K562 (cell line): ENCODE measurements at regions not wholly inside any gene's neighbourhood (a gene's known extent, or its start where the extent isn't known, plus 50 kb on each side); places are given as distances from the start of the nearest gene placed in this dataset.

Source experiments
- ATAC-seq: fragments of 200-7000 bp; cut with Tn5 transposase; 3 replicates; pipeline ENCODE4 v1.9.1; 2020; ENCODE audit warnings: moderate library complexity
- BruUV-seq: library from RNA; stranded (reverse); fragments of 400-500 nt; replicated peaks from 2 replicates; lab custom pipeline; 2021; lab: Mats Ljungman, UMichigan
- CTCF ChIA-PET: fragments of 300-600 bp; formaldehyde crosslinking; extraction: SDS; loops from one replicate; lab custom pipeline; 2021; ENCODE audit warnings: low intra/inter-chr PET ratio; lab: Yijun Ruan, JAX
- POLR2A ChIA-PET: fragments of 300-600, 350-650 bp; sonication (Branson Sonifier 250); formaldehyde crosslinking; extraction: SDS; loops from one replicate; lab custom pipeline; 2021; ENCODE audit warnings: antibody characterized with exemption, inconsistent platforms; lab: Yijun Ruan, JAX
- DNase-seq, 4 experiments: peaks; one replicate each; pipeline versions ENCODE4 v3.0.0 to v3.0.0-alpha.2; 2011 to 2018; ENCODE audit warnings: low spot score in 3 of 4, mixed read lengths in 3 of 4; ENCODE audit errors: extremely low read depth in 1 of 4
- FAIRE-seq: peaks from 2 replicates; lab custom pipeline; 2011; peaks lifted over from hg19 to GRCh38; lab: Jason Lieb, UNC
- H2AFZ ChIP-seq: 2 replicates; pipeline ENCODE4 v1.6.0; 2011; ENCODE audit warnings: low read depth, low read length, control low read depth, inconsistent platforms
- H3K27ac ChIP-seq: fragments of 200-600 bp; 3 replicates; pipeline ENCODE4 v1.8.0; 2011; ENCODE audit warnings: low read depth, mild to moderate bottlenecking, control low read depth, inconsistent platforms, low read length, moderate library complexity, mixed read lengths; ENCODE audit errors: extremely low read depth
- H3K27me3 ChIP-seq, 2 experiments: fragments of 300-600 bp in 1 of 2; 2 replicates in 1 of 2; 3 replicates in 1 of 2; pipeline versions ENCODE4 v1.6.0 to v1.8.0; 2011; ENCODE audit warnings: inconsistent platforms in 2 of 2, low read length in 2 of 2, mild to moderate bottlenecking in 1 of 2, mixed read lengths in 1 of 2, moderate library complexity in 1 of 2; ENCODE audit not compliant: control insufficient read depth in 2 of 2, insufficient read depth in 2 of 2
- H3K36me3 ChIP-seq: fragments of 300-600 bp; 3 replicates; pipeline ENCODE4 v1.8.0; 2011; ENCODE audit warnings: mild to moderate bottlenecking, low read length, inconsistent platforms; ENCODE audit not compliant: control insufficient read depth, insufficient read depth
- H3K4me1 ChIP-seq, 2 experiments: fragments of 200-600 bp in 1 of 2; replicated peaks in 1 of 2; 2 replicates in 1 of 2; 3 replicates in 1 of 2; pipeline versions ENCODE4 v1.5.1 to v1.8.0; 2011; ENCODE audit warnings: inconsistent platforms in 2 of 2, low read length in 2 of 2, mild to moderate bottlenecking in 1 of 2, mixed read lengths in 1 of 2, moderate library complexity in 1 of 2; ENCODE audit not compliant: control insufficient read depth in 2 of 2, insufficient read depth in 2 of 2
- H3K4me2 ChIP-seq: 2 replicates; pipeline ENCODE4 v1.6.1; 2011; ENCODE audit warnings: low read length, control low read depth, inconsistent platforms, mixed read lengths; ENCODE audit not compliant: insufficient read depth
- H3K4me3 ChIP-seq: fragments of 200-600 bp; sonication (generic), shearing (Covaris generic); 2 replicates; pipeline ENCODE4 v1.5.1; 2016; ENCODE audit warnings: control low read depth, inconsistent platforms
- H3K79me2 ChIP-seq: fragments of 200-600 bp; 3 replicates; pipeline ENCODE4 v1.8.0; 2011; ENCODE audit warnings: low read length, inconsistent platforms; ENCODE audit not compliant: control insufficient read depth, insufficient read depth
- H3K9ac ChIP-seq, 2 experiments: 2 replicates each; pipeline versions ENCODE4 v1.6.0 to v1.6.1; 2011; ENCODE audit warnings: low read depth in 2 of 2, low read length in 2 of 2, control low read depth in 1 of 2, inconsistent platforms in 1 of 2, mild to moderate bottlenecking in 1 of 2, mixed read lengths in 1 of 2; ENCODE audit not compliant: insufficient read depth in 1 of 2
- H3K9me1 ChIP-seq: one replicate; pipeline ENCODE4 v1.6.0; 2011; ENCODE audit warnings: inconsistent platforms, mild to moderate bottlenecking, low read length, moderate library complexity; ENCODE audit not compliant: control insufficient read depth, insufficient read depth
- H3K9me3 ChIP-seq: replicated peaks from 2 replicates; pipeline ENCODE4 v1.5.1; 2011; ENCODE audit warnings: low read depth, low read length, inconsistent platforms; ENCODE audit not compliant: control insufficient read depth, insufficient read depth
- H4K20me1 ChIP-seq: replicated peaks from 2 replicates; pipeline ENCODE4 v1.6.1; 2011; ENCODE audit warnings: low read length, inconsistent platforms, mixed read lengths; ENCODE audit not compliant: control insufficient read depth, insufficient read depth
- ADNP ChIP-seq: fragments of 200-800 bp; sonication (Bioruptor generic); IDR thresholded peaks from 2 replicates; pipeline ENCODE4 v1.6.1; 2016; ENCODE audit warnings: missing genetic modification characterization, missing compliant biosample characterization
- BCL6 ChIP-seq: fragments of 250-450 bp; sonication (Bioruptor Pico); IDR thresholded peaks from 2 replicates; pipeline ENCODE4 v1.4.0; 2020
- ELF1 ChIP-seq: fragments of 200-800 bp; sonication (Bioruptor generic); IDR thresholded peaks from 2 replicates; pipeline ENCODE4 v1.6.1; 2016; ENCODE audit warnings: missing genetic modification characterization, missing compliant biosample characterization
- GTF2E2 ChIP-seq: fragments of 200-800 bp; sonication (Bioruptor generic); IDR thresholded peaks from 2 replicates; pipeline ENCODE4 v1.6.1; 2016; ENCODE audit warnings: missing genetic modification characterization, missing compliant biosample characterization
- KDM2B ChIP-seq: fragments of 250-450 bp; sonication (Bioruptor Pico); IDR thresholded peaks from 2 replicates; pipeline ENCODE4 v1.8.0; 2021; ENCODE audit warnings: mild to moderate bottlenecking, moderate library complexity
- MTA3 ChIP-seq: fragments of 450-650 bp; formaldehyde crosslinking; IDR thresholded peaks from 2 replicates; pipeline ENCODE4 v1.6.1; 2017; ENCODE audit warnings: mild to moderate bottlenecking, borderline replicate concordance
- NCOA6 ChIP-seq: fragments of 450-650 bp; IDR thresholded peaks from 2 replicates; pipeline ENCODE4 v1.6.1; 2017; ENCODE audit warnings: mild to moderate bottlenecking
- POU5F1 ChIP-seq: fragments of 150-350 bp; IDR thresholded peaks from 2 replicates; pipeline ENCODE4 v1.6.1; 2014; ENCODE audit warnings: borderline replicate concordance, low read length, low read depth, mild to moderate bottlenecking; ENCODE audit not compliant: partially characterized antibody
- PURB ChIP-seq: sonication (generic); formaldehyde crosslinking; IDR thresholded peaks from 2 replicates; pipeline ENCODE4 v1.9.0; 2021; ENCODE audit warnings: low read depth, mild to moderate bottlenecking, missing genetic modification reagents
- TOE1 ChIP-seq, 2 experiments: fragments of 450-650 bp in 1 of 2; sonication (generic) in 1 of 2; formaldehyde crosslinking in 1 of 2; IDR thresholded peaks; 2 replicates each; pipeline versions ENCODE4 v1.7.1 to v1.8.0; 2016 to 2022; ENCODE audit warnings: borderline replicate concordance in 2 of 2, mild to moderate bottlenecking in 2 of 2, antibody characterized with exemption in 1 of 2, inconsistent platforms in 1 of 2, low read depth in 1 of 2, missing genetic modification reagents in 1 of 2, moderate library complexity in 1 of 2
- ZNF778 ChIP-seq: fragments of 450-650 bp; formaldehyde crosslinking; IDR thresholded peaks from 2 replicates; pipeline ENCODE4 v1.4.0; 2020; ENCODE audit warnings: mild to moderate bottlenecking, moderate library complexity
- WGBS: fragments of 100-300 bp; shearing (Covaris generic); methylation state at CpG from one replicate; pipeline ENCODE4 v1.1.6; 2016; ENCODE audit warnings: low coverage, mixed read lengths; ENCODE audit not compliant: insufficient coverage; ENCODE audit errors: missing lambda C conversion rate; 5-methylcytosine and 5-hydroxymethylcytosine counted together
- in situ Hi-C: fragments of 300-500 bp; cut with MboI; formaldehyde crosslinking; loops from 4 replicates; pipeline ENCODE4 v1.15.0; 2018; ENCODE audit warnings: inconsistent platforms, mixed read lengths
- intact Hi-C: fragments of 100-400 bp; cut with micrococcal nuclease; formaldehyde crosslinking; loops from 2 replicates; pipeline ENCODE4 v1.14.2; 2022
- TF ChIP-seq, protein P1 (sequence below): sonication (generic); formaldehyde crosslinking; IDR thresholded peaks from 2 replicates; pipeline ENCODE4 v1.5.0; 2020; ENCODE audit warnings: missing genetic modification reagents
- TF ChIP-seq, protein P2 (sequence below): fragments of 250-450 bp; sonication (Bioruptor Pico); IDR thresholded peaks from 2 replicates; pipeline ENCODE4 v1.8.0; 2021; ENCODE audit warnings: moderate library complexity, mild to moderate bottlenecking, inconsistent platforms

DNA sequence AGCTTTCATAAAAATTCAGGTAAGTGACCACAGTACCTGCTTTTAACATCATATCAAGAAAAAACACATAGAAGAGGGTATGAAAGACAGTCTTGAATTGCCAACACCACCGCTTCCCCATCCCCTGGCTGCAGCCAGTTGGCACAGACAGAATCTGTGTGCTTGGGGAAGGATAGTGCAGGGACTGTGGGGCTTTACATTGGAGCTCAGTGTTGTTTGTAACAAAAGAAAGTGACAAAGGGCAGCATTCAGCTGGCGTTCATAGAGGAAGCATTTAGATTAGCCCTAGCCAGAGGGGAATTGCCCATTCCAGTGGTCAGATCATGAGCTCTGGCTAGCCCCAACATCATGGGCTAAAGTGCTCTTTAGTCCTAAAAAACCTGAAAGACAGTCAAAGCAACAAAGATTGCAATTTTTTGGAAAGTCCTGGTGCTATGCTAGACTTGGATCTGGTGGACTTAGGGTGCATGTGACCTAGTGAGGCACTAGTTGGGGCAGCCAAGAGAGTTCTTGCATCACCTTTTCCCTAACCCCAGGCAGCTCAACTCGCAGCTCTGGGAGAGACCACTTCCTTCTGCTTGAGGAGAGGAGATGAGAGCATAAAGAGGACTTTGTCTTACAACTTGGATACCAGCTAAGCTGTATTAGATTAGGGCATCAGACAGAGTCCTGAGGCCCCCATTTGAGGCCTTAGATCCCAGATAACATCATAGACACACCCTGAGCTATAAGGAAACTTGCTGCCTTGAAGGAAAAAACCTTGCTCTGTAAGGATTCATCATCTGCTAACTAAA is 1602.4 kb upstream of the ADGRL3 start:
- Histone ChIP-seq H3K36me3 (no peaks in the 10 kb centered on the region), H3K4me2 (no peak overlapping the region), H3K9me3 (no peaks in the 10 kb centered on the region; the same call in 1 of the 2 replicates), H3K9ac (no peak overlapping the region), H3K27me3 (no peaks in the 10 kb centered on the region), H3K27ac (no peak overlapping the region), H4K20me1 (no peaks in the 10 kb centered on the region), H3K9me1 (no peaks in the 10 kb centered on the region), H3K4me1 (no peaks in the 10 kb centered on the region), H3K4me3 (no peak overlapping the region), H2AFZ (no peak overlapping the region), H3K79me2 (no peaks in the 10 kb centered on the region)
- intact Hi-C loops (no loop called here), in situ Hi-C loops (no loop called here)
- ATAC-seq (no peak), DNase-seq (no peak), FAIRE-seq (no peak)
- BruUV-seq = no TSS peak
- ChIA-PET CTCF (no interaction called here), POLR2A (no interaction called here)
- no peak for TF ChIP-seq ADNP (tag)
- TF ChIP-seq, protein P1, sequence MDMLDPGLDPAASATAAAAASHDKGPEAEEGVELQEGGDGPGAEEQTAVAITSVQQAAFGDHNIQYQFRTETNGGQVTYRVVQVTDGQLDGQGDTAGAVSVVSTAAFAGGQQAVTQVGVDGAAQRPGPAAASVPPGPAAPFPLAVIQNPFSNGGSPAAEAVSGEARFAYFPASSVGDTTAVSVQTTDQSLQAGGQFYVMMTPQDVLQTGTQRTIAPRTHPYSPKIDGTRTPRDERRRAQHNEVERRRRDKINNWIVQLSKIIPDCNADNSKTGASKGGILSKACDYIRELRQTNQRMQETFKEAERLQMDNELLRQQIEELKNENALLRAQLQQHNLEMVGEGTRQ (CRISPR knock-in tag) = no peak
- no peak for TF ChIP-seq POU5F1
- no peak for TF ChIP-seq BCL6 (CRISPR knock-in tag)
- TF ChIP-seq TOE1 (IDR thresholded peaks at IDR 0.05; ENCODE audit: borderline replicate concordance) = no peak
- TF ChIP-seq TOE1 (CRISPR knock-in tag; IDR thresholded peaks at IDR 0.05; ENCODE audit: borderline replicate concordance, low read depth) = no peak
- no peak for TF ChIP-seq KDM2B (CRISPR knock-in tag)
- TF ChIP-seq, protein P2, sequence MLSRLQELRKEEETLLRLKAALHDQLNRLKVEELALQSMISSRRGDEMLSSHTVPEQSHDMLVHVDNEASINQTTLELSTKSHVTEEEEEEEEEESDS = no peak
- TF ChIP-seq PURB (CRISPR knock-in tag) = no peak
- no peak for TF ChIP-seq ZNF778 (CRISPR knock-in tag)
- no peak for TF ChIP-seq MTA3
- TF ChIP-seq NCOA6 = no peak
- no peak for TF ChIP-seq GTF2E2 (tag)
- TF ChIP-seq ELF1 (tag) = no peak
- 0% methylated on average over 3 of the region's 3 CpGs for WGBS
